Stimulated activated CD4-positive, alpha-beta T cell treated with anti-CD3 and anti-CD28 coated beads, Interleukin-15, amount 100 ng/mL, for 24 hours (primary cell): ENCODE measurements at regions not wholly inside any gene's neighbourhood (a gene's known extent, or its start where the extent isn't known, plus 50 kb on each side); places are given as distances from the start of the nearest gene placed in this dataset.
"Not testable (repeated sequence)": the region's sequence is repeated elsewhere in the genome, so short reads cannot be mapped to it uniquely, and the experiment has no call there.

ENCODE experiments used
- DNase-seq: peaks from one replicate; pipeline ENCODE4 v3.0.0-alpha.2; 2020

DNA sequence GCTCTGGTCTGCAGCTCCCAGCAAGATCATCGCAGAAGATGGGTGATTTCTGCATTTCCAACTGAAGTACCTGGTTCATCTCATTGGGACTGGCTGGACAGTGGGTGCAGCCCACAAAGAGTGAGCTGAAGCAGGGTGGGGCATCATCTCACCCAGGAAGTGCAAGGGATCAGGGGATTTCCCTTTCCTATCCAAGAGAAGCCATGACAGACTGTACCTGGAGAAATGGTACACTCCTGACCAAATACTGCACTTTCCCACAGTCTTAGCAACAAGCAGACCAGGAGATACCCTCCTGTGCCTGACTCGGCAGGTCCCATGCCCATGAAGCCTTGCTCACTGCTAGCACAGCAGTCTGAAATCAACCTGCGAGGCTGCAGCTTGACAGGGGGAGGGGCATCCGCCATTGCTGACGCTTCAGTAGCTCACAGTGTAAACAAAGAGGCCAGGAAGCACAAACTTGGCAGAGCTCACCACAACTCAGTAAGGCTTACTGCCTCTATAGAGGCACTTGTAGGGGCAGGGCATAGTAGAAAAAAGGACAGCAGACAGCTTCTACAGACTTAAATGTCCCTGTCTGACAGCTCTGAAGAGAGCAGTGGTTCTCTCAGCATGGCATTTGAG, 60.5 kb downstream of the AREG start:
- DNase-seq: not testable (repeated sequence)

DNA sequence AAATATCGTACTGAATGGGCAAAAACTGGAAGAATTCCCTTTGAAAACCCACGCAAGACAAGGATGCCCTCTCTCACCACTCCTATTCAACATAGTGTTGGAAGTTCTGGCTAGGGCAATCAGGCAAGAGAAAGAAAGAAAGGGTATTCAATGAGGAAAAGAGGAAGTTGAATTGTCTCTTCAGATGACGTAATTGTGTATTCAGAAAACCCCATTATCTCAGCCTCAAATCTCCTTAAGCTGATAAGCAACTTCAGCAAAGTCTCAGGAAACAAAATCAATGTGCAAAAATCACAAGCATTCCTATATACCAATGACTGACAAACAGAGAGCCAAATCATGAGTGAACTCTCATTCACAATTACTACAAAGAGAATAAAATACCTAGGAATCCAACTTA, 64.4 kb downstream of the AREG start:
- DNase-seq: not testable (repeated sequence)

DNA sequence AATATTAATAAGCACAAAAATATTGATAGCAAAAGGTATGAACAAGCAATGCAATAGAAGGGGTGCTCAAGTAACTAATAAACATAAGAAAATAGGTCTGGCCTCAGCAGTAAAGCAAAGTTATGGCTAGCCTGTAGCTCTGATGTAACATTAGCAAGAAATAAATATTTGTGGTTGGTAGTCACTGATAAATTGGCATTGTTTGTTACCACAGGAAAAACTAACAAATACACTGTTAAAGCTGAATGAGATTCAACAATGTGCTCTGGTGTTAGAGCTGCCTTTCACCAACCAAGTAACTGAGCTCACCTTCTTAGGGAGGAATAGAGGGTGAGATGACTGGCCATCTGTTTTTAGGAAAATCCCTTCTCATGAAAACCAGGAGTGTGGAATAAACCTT, 71.4 kb downstream of the AREG start:
- no peak for DNase-seq

DNA sequence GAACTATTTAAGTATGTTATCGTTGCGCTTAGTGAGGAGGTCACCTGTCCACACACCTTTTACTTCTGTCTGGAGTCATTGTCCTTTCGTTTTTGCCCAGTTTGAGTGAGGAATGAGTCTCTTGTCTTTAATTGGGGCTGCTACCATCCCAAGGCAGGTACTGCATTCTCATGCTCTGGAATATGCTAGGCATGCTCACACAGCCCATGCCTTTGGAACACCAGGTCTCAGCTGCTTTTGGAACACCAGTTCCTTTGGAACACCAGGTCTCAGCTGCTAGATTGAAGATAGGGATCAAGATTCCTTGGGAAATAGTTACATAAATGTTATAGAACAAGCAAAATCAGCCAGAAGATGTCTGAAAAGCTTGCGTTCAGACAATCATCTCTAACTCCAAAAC, 73.1 kb downstream of the AREG start:
- no peak for DNase-seq

DNA sequence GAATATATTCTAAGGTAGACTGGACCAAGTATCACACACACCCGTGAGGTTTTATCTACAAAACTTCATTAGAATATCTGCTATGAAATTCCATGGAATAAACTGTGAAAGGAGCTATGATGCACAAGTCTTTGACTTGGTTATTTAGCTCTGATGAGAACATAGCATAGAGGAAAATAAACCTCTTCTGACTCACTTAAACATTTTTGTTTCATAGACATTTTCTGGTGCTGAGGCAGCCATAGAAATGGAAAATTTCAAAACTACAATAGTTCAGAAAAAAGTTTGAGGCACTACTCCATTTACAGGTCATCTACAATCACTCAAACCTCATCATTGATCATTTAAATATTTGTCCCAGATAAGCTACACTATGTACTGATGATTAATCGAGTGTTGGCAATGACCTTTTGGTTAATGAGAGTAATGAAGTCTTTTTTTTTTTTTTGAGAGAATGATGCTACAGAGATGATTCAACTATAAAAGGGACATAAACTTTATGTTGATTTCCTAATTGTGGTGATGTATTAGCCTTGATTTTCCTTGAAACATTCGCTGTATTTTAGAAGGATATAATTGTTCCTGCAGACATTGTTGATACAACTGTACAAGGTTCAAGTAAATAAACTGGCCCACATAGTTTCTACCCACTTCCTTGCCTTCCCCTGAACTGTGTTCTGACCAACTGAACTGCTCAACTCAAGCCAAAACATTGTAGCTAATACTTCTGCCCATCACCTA, 77.5 kb downstream of the AREG start:
- DNase-seq: no peak

DNA sequence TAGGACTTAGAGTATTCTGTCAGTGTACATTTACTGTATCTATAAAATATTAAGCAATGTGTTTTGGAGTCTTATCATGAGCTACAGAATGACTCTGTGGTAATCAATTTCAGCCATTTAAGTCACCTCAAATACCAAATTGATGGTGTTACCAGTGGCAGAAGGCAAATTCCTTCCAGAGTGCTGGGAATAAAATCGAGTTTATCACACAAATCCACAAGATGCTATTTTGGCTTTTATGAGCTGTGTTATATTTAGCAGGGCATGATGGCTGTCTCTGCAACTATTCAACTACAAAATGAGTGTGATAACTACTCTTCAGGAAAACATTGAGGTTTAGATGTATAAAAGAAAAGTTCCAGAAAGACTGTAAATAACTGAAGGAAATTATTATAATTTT, 78.2 kb downstream of the AREG start:
- no peak for DNase-seq

DNA sequence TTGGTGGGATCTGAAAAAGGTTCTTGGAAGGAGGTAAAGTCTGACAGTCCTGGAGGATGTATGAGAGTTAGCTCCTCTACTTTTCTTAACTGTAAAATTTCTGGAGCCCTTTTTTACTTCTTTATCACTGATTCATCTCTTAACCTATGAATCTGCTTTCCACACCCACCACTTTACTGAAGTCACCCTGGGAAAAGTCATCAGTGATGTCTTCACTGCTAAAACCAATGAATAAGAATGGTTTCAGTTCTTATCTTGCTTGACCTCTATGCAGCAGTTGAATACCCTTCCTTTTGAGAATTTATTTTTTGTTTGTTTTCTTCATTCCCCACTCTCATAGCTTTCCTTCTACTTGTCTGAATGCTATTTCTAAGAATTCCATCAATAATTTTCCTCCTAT, 80.0 kb downstream of the AREG start:
- DNase-seq: no peak

DNA sequence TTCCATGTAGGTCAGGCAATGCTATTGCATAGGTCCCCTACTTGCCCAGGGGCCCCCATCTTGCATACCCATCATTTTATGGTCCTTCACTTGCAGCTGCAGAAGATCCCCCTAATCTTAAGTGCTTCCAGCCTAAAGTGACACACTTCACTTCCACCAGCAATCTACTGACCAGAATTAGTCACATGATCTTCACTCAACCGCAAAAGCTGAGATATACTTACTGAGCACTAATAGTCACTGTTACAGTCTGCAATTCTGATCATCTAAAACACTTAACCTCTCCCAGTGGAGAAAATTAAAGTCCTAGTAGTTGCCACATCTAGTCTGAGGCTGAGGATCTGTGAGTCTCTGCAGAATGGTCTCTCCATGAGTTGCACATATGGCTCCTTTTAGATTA, 82.1 kb downstream of the AREG start:
- no peak for DNase-seq

DNA sequence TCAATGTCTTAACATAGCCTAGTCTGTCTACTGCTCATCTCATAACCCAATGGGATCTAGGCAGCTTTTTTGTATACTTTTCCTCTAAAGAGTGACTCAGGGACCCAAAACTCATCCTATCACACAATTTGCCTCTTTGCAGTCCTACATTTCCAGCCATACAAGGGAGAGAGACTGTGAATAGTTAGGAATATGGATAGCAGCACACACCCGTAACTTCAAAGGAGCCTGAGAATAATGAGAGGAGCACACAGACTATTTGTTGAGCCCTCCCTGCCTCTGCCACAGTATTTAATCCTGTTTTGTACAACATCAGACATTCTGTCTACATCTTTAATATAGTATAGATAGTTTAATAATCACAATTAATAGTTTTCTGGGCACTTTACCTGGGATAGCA, 83.2 kb downstream of the AREG start:
- DNase-seq: no peak

DNA sequence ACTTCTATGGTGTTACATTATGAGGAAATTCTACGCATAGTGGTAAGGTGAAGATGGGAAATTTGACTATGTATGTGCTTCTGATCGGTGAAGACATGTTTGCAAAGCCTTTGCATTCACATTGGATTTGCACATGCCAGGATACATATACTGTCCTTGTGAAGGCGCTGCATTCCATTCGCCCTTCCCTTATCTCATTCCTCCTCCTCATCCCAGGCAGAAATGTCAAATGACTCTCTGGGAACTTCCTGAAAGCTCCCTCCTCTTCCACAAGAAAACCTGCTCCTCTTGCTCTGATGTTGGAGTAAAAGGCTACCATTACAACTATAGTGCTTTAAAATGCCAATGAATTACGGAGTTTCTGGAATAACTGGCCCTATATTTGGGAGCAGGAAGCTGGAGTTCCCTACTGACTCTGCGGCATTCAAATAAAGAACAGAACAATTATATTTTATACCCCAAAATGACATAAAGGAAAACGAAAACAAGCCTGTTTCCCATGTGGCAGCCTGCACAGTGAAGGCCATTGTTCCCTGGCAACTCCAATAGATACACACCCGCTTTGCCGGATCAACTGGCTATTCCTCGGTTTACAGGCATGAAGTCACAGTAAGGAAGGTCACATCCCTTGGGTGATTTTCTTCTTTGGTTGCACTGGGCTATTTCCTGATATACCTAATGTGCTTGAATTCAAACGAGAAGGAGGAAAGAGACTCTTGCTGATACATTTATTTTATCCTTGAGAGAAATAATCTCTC, 84.5 kb downstream of the AREG start:
- no peak for DNase-seq

DNA sequence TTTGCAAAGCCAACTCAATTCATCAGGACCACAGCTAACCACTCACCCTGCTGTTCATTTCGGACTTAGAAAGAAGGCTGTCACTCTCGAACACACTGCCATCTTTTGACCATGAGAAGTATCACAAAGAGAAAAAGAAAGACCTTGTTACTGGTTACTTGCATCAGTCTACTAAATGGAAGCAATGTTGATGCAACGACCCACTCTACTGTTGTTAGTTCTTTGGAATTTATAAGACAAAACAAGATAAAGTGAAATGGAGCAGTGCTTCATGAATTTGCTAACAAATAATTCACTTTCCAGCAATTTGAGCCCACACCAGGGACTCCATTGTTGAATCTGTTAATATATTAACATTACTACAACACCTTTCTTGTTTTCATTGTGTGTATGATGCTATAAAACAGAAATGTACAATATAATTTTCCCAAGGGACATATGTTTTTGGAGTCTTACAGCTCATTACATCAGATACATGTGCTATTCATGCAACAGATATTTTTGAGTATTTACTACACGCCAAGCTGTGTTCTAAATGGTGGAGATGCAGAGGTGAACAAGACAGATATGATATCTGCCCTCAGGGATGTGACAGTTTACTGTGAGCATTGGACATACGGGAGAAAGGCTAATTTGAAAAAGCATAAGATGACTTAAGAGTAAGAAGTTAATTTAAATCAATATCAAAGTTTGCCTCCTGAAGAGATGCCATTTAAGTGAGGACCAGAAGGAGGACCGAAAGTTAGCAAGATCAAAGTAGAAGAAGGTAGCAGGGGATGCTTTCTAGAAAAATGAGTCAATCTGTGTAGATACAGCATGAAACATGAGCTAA, 87.2 kb downstream of the AREG start:
- DNase-seq: no peak

DNA sequence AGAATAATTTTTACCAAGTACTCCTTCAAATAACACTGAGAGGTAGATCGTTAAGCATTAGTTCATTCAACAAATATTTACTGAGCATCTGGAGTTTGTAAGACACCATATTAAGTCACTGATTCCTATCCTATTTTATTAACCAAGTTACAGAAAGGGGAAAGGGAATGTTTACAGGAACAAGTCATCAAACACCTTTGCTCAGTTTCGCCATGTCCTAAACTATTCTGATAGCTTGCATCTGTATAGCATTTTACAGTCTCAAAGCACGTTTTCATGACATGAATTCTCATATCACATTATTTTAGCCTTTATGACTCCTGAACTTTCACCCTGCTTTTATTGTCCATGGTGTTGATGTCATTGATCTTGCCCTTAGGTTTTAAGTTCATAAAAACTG, 89.2 kb downstream of the AREG start:
- no peak for DNase-seq

DNA sequence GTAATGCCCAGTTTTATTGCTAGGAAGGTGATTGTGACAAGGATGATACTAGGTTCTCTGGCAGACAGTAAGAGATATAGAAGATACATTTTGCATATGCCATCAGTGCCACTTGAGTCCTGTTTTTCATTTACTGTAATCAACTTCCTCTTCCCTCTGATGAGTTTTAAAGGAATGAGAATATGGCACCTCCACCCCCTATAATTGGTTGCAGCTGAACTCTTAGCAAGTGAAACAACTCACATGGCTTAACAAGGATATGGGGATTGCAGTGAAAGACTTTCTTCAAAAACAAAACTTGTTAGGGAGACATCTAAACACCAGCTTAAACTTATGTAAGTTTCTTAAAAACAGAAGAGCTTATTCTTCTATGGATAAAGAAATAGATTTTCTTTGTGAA, 90.0 kb downstream of the AREG start:
- DNase-seq: no peak

DNA sequence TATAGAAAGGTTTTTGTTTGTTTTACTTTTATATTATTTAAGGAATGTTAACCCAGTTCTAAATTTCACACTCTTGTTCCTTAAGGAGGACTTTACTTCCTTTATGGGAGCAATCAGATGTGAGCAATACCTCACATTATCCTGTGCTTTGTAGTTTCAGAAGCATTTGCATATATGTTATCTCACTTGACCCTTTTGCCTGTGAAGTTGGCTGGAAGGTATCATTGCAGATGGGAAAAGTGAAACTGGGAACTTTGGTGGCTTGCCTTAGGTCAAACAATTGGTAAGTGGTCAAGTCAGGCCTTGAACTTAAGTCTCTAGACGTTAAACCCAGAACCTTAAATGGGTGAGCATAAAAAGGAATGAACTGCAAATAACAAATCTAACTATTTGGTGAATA, 90.6 kb downstream of the AREG start:
- no peak for DNase-seq

DNA sequence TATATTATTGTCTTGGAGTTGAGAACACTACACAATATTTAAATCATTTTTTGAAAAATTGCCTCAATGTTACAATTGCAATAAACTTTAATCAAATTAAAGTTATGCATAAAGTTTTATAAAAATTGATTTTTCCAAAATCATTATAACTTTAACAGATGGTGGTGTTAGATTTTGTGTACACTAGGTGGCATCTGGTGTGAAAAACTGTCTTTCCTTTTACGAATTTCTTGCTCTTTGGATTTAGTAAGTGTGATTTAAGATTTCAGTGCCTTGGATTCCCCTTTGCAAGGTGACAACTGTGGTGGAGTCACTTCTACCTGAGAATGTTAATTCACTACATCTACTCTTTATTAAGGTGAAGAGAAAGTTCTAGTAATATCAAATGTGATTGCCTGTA, 91.6 kb downstream of the AREG start:
- DNase-seq: no peak

DNA sequence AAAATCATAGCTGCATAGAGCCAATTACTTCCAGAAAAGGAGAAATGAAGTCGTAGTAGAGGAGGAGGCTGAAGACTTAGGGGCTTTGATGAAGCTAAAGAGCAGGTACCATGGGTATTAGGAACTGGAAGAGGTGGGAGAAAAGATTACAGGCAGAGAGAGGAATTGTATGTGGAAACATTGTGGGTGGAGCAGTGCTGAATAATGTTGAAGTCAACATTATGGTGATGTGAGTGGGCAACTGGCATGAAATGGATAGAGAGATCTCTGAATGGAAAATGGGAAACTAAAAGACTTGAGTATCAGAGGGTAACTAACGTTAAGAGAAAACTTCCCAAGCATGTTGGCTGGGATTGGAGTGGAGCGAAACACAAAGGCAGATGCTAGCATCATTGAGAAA, 92.5 kb downstream of the AREG start:
- DNase-seq: no peak

DNA sequence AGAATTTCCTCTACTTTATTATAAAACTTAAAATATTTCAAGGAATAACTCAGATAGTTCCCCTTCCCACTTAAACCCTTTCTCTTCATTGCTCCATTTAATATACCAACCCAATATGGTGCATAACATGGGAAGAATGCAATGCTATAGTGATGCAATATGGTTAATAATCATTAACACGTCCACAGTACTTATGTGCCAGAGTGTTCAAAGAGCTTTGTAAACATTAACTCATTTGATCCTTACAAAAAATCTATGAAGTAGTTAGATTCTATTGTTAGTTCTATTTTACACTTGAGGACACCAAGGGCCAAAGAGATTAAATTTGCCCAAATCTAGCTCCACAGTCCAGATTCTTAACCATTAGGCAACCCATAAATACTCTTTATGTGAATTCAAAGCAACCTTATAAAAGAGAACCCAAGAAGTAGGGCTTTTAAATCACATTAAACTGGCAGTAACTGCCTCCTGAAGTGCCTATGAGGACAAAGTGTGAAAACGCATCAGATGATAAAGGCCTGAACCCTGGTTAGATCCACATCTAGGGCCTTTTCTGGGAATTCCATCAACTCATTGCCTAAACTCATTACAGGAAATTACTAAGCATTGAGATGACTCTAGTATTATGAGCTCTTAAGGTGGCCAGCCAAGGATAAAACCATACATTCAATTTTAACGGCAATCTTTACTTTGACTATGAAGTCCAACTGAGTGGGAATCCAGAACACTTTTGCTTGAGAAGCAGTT, 94.3 kb downstream of the AREG start:
- no peak for DNase-seq

DNA sequence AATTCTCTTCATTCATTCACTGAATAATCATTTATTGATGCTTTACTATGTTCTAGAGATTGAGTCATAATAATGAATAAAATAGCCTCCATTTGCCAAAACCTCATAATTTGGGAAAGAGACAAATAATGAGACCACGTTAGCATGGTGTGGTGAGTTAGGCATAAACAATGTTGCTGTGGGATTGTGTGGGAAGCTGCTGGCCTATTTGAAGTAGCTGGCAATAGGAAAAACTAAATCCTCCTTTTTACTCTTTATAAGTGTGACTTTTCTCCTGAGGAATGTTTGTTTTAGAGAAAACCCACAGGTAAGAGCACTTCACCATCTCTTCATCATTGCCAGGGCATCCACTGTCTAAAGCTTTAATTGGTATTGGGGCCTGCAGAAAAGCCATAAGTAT, 95.3 kb downstream of the AREG start:
- no peak for DNase-seq

DNA sequence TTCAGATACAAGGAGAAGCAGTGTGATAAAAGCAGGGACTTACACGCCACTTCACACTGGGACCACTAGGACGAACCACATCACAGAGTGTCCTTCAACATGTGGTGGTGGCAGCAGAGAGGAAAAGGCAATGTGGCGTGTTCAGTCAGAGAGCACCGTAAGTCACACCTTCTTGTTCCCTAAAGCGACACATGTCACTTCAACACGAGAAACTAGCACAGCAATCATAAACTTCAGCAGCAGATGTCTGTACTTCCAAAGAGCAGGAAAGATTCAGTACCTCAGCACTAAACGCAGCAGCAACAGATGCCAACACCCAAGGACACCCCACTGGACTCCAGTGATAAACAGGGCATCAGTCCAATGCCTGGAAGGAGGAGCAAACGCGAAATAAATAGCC, 96.7 kb downstream of the AREG start:
- DNase-seq: no peak

DNA sequence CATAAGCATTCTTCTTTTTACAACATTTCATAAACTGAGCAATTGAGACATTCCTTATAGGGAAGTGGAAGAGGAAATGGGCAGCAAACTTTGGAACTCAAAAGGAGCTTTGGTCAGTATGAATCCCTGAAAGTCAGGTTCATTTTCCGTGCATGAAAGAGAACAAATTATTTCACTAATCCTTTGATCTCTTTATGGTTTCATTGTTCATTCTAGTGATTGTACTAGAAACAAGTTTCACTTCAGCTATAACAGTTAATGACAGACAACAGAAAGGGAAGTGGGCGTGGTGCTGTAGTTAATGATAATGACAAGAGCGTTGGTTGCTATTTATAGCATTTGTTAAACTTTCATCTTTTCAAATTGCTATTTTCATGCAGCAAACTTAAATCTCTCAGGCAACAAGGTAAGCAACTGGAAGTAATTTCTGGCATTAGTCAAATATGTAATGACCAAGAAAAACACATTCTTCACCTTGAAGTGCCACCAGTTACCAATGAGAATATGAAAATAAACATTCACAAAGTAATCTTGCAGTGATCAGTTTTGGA, 98.4 kb downstream of the AREG start:
- no peak for DNase-seq

DNA sequence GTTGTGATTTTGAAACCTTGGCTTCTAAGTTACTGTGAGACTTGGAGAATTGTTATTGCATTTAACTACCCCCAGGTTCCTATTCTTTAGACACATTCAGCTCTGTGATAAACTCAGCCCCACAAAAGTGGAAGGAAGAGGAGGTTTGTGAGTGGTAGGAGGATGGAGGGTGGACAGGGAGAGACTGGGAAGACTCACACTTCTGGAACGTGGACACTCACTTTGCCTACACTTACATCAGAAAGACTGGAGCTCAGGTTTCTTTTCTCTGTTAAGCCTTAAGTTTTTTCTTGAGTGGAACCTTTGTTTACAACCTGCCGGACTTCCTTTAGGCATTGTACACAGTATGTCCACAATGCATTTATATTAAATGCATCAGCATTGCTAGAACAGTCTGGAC, 99.0 kb downstream of the AREG start:
- DNase-seq: no peak

DNA sequence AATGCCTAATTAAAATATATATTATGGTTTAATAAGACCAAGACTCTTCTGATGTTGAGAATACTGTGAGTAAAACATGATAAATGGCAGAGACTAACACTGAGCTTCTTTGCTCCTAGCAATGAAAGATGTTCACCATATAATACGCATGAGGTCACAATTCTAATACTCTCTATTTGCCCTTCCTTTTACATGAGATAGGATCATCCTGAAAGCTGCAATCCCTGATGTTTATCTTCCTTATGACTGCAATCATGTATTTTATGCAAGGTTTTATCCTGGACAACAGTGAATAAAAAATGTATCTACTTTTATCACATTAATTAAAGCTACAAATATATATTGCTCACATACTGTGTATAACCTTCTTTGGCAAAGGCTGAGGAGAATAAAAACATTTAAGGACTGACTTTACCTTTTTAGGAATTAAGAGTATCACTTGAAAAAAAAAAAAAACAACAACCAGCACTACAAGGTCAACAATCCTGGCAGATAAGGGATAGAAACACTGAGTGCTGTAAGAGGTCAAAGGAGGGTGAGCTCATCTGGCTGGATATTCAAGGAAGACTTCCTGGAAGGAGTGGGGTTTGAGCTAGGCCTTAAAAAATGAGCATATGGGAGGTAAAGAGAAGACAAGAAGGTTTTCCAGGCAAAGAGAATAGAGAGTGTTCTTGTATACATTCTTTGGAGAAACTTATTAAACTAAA, 99.9 kb downstream of the AREG start:
- no peak for DNase-seq
